A549 (cell line): ENCODE measurements at regions not wholly inside any gene's neighbourhood (a gene's known extent, or its start where the extent isn't known, plus 50 kb on each side); places are given as distances from the start of the nearest gene placed in this dataset.

Source experiments
- ATAC-seq, 2 experiments: fragments of 200-7000 bp in 1 of 2; fragments of >200 bp in 1 of 2; cut with Nextera tagmentation in 1 of 2; cut with Tn5 transposase in 1 of 2; 3 replicates each; pipeline versions ENCODE4 v1.8.0 to v1.9.1; 2018 to 2020; ENCODE audit warnings: mild to moderate bottlenecking in 1 of 2, moderate library complexity in 1 of 2
- CTCF ChIA-PET: fragments of 300-600 bp; sonication (Branson Sonifier 250); formaldehyde crosslinking; extraction: SDS; loops from one replicate; lab custom pipeline; 2021; ENCODE audit warnings: antibody characterized with exemption, inconsistent platforms; lab: Yijun Ruan, JAX
- POLR2A ChIA-PET: fragments of 350-600 bp; formaldehyde crosslinking; extraction: SDS; loops from one replicate; lab custom pipeline; 2021; ENCODE audit warnings: antibody characterized with exemption, inconsistent platforms; lab: Yijun Ruan, JAX
- DNase-seq, 2 experiments: peaks; one replicate each; pipeline versions ENCODE4 v3.0.0 to v3.0.0-alpha.2; 2011 to 2016; ENCODE audit warnings: low read depth in 1 of 2, low spot score in 1 of 2
- FAIRE-seq: peaks from 2 replicates; lab custom pipeline; 2011; peaks lifted over from hg19 to GRCh38; lab: Jason Lieb, UNC
- H3K27ac ChIP-seq, 2 experiments: fragments of >200 bp; sonication (Bioruptor Twin); formaldehyde crosslinking; 3 replicates each; pipeline ENCODE4 v1.5.1; 2016 to 2017
- H3K4me1 ChIP-seq: fragments of >200 bp; sonication (Bioruptor Twin); formaldehyde crosslinking; 3 replicates; pipeline ENCODE4 v1.6.1; 2016
- H3K4me2 ChIP-seq: fragments of >200 bp; sonication (Bioruptor Twin); formaldehyde crosslinking; 3 replicates; pipeline ENCODE4 v1.6.1; 2016
- H3K4me3 ChIP-seq: fragments of >200 bp; sonication (Bioruptor Twin); formaldehyde crosslinking; 3 replicates; pipeline ENCODE4 v1.5.1; 2016
- H3K9me3 ChIP-seq: fragments of >200 bp; sonication (Bioruptor Twin); formaldehyde crosslinking; 3 replicates; pipeline ENCODE4 v1.6.1; 2016
- BHLHE40 ChIP-seq: IDR thresholded peaks from 2 replicates; pipeline ENCODE4 v1.6.1; 2012; ENCODE audit warnings: low read depth, low read length, inconsistent platforms
- CBX8 ChIP-seq: fragments of 200-600 bp; sonication (generic); IDR thresholded peaks from 2 replicates; pipeline ENCODE4 v1.6.1; 2016
- CHD2 ChIP-seq: fragments of 150-350 bp; IDR thresholded peaks from 2 replicates; pipeline ENCODE4 v1.6.1; 2014; ENCODE audit warnings: low read length; ENCODE audit not compliant: partially characterized antibody
- FOSB ChIP-seq: fragments of 250-450 bp; sonication (Bioruptor Pico); IDR thresholded peaks from 2 replicates; pipeline ENCODE4 v1.5.0; 2020; ENCODE audit warnings: mild to moderate bottlenecking, moderate library complexity
- GATA3 ChIP-seq: IDR thresholded peaks from 2 replicates; pipeline ENCODE4 v1.6.1; 2012; ENCODE audit warnings: borderline replicate concordance
- MAX ChIP-seq: IDR thresholded peaks from 2 replicates; pipeline ENCODE4 v1.6.1; 2012
- NPAS2 ChIP-seq: fragments of 250-450 bp; sonication (Bioruptor Pico); IDR thresholded peaks from 2 replicates; pipeline ENCODE4 v1.8.0; 2022; ENCODE audit warnings: mild to moderate bottlenecking, moderate library complexity, borderline replicate concordance
- PHF8 ChIP-seq: fragments of 200-600 bp; sonication (generic); IDR thresholded peaks from 2 replicates; pipeline ENCODE4 v1.6.1; 2016; ENCODE audit warnings: low read depth, mild to moderate bottlenecking, antibody characterized with exemption, moderate library complexity, borderline replicate concordance
- RARB ChIP-seq: fragments of 250-450 bp; sonication (Bioruptor Pico); IDR thresholded peaks from 2 replicates; pipeline ENCODE4 v1.8.0; 2021; ENCODE audit warnings: mild to moderate bottlenecking, moderate library complexity
- SMC3 ChIP-seq: fragments of >200 bp; sonication (Bioruptor Twin); formaldehyde crosslinking; IDR thresholded peaks from 3 replicates; pipeline ENCODE4 v1.6.1; 2018; ENCODE audit warnings: inconsistent platforms
- TFCP2L1 ChIP-seq: fragments of 250-450 bp; sonication (Bioruptor Pico); IDR thresholded peaks from 2 replicates; pipeline ENCODE4 v1.5.0; 2021; ENCODE audit warnings: mild to moderate bottlenecking
- TP53 ChIP-seq: fragments of 250-450 bp; sonication (Bioruptor Pico); IDR thresholded peaks from 2 replicates; pipeline ENCODE4 v1.5.0; 2021; ENCODE audit warnings: mild to moderate bottlenecking, moderate library complexity
- ZFP36 ChIP-seq: fragments of 450-650 bp; IDR thresholded peaks from 2 replicates; pipeline ENCODE4 v1.6.1; 2014; ENCODE audit warnings: borderline replicate concordance; ENCODE audit not compliant: partially characterized antibody
- ZNF302 ChIP-seq: fragments of 250-450 bp; sonication (Bioruptor Pico); IDR thresholded peaks from 2 replicates; pipeline ENCODE4 v1.9.0; 2021; ENCODE audit warnings: inconsistent platforms, mild to moderate bottlenecking, moderate library complexity
- ZSCAN20 ChIP-seq: fragments of 250-450 bp; sonication (Bioruptor Pico); IDR thresholded peaks from 2 replicates; pipeline ENCODE4 v1.8.0; 2022; ENCODE audit warnings: mild to moderate bottlenecking, moderate library complexity
- WGBS: methylation state at CpG from one replicate; pipeline ENCODE4 v1.1.6; 2017; ENCODE audit errors: missing lambda C conversion rate; 5-methylcytosine and 5-hydroxymethylcytosine counted together
- TF ChIP-seq, protein P1 (sequence below): fragments of 250-450 bp; sonication (Bioruptor Pico); IDR thresholded peaks from 2 replicates; pipeline ENCODE4 v1.5.0; 2020; ENCODE audit warnings: low read depth, mild to moderate bottlenecking, moderate library complexity

- Histone ChIP-seq H3K9me3 (no peaks in the 10 kb centered on the region), H3K4me1 (no peaks in the 10 kb centered on the region), H3K4me3 (no peak overlapping the region), H3K27ac (no peak overlapping the region), H3K4me2 (no peak overlapping the region)
- ChIA-PET POLR2A (no interaction called here), CTCF (no interaction called here)
- WGBS: 0% methylated on average over 2 of the region's 4 CpGs
- FAIRE-seq (no peak), ATAC-seq (no peak), DNase-seq (no peak)
- TF ChIP-seq, protein P1, sequence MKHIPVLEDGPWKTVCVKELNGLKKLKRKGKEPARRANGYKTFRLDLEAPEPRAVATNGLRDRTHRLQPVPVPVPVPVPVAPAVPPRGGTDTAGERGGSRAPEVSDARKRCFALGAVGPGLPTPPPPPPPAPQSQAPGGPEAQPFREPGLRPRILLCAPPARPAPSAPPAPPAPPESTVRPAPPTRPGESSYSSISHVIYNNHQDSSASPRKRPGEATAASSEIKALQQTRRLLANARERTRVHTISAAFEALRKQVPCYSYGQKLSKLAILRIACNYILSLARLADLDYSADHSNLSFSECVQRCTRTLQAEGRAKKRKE (CRISPR knock-in tag): no peak
- TF ChIP-seq BHLHE40 (no peak), RARB (CRISPR knock-in tag) (no peak)
Observed at GRCh38 chr9:8053501-8053900, 253.9 kb upstream of the DMAC1 start.

DNA sequence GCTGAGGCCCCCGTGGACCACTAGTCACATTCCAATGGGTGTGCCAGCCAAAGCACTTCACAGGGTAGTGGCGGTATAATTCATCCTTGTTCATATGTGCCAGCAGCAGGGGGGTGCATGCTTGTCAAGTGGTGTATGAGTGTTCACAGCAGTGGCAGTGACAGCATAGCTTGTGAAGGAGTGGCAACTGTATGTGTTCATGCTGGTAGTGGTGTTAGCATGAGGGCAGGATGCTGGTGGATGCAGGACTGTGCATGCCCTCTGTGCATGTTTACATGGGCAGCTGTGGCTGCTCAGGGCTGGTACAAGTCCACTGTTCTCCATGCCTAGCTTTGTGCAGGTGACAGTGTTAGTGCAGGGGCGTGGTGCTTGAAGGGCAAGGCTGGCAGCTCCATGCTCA is 253.4 kb upstream of the DMAC1 start:
- ATAC-seq: no peak
- no peak for FAIRE-seq
- Histone ChIP-seq H3K9me3 (no peaks in the 10 kb centered on the region), H3K27ac (no peak overlapping the region), H3K4me2 (no peak overlapping the region), H3K4me1 (no peaks in the 10 kb centered on the region), H3K4me3 (no peak overlapping the region)
- DNase-seq: no peak
- TF ChIP-seq, protein P1 (CRISPR knock-in tag): no peak
- TF ChIP-seq ZSCAN20 (no peak), ZNF302 (CRISPR knock-in tag) (no peak), CBX8 (no peak), GATA3 (no peak)
- 4% methylated on average over 3 of the region's 3 CpGs for WGBS
- CTCF ChIA-PET: no interaction called here
- POLR2A ChIA-PET: no interaction called here

DNA sequence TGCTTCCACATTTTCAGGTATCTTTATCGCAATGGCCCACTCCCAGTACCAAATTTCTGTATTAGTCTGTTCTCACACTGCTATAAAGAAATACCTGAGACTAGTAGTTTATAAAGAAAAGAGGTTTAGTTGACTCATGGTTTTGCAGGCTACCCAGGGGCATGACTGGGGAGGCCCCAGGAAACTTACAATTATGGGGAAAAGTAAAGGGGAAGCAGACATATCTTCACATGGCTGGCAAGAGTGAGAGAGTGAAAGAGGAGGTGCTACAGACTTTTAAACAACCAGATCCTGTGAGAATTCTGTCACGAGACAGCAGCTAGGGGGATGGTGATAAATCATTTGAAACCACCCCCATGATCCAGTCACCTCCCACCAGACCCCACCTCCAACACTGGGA is 238.2 kb upstream of the DMAC1 start:
- no peak for FAIRE-seq
- no peaks in the 10 kb centered on the region for H3K4me1 ChIP-seq
- ChIA-PET POLR2A (no interaction called here), CTCF (no interaction called here)
- WGBS: 2% methylated on average over 2 of the region's 2 CpGs
- H3K4me3 ChIP-seq: no peak overlapping the region
- H3K27ac ChIP-seq: no peak overlapping the region
- H3K4me2 ChIP-seq: no peak overlapping the region
- ATAC-seq: no peak
- H3K9me3 ChIP-seq: no peaks in the 10 kb centered on the region
- no peak for DNase-seq
- TF ChIP-seq TP53 (CRISPR knock-in tag): no peak
- TF ChIP-seq PHF8: no peak
- no peak for TF ChIP-seq FOSB (CRISPR knock-in tag)
- no peak for TF ChIP-seq SMC3
- TF ChIP-seq CHD2: no peak

DNA sequence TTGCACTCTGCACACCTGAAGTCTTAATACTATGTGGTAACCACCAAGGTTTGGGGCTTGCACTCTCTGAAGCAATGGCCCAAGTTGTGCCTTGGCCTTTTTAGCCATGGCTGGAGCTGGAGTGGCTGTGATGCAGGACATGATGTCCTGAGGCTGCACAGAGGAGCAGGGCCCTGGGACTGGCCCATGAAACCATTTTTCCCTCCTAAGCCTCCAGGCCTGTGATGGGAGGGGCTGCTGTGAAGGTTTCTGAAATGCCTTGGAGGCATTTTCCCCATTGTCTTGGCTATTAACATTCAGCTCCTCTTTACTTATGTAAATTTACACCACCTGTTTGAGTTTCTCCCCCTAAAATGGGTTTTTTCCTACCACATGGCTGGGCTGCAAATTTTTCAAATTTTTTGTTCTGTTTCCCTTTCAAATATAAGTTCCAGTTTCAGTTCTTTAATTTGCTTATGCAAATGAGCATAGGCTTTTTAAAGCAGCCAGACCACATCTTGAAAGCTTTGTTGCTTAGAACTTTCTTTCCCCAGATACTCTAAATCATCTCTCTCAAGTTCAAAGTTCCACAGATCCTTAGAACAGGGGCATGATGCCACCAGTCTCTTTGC is 237.4 kb upstream of the DMAC1 start:
- no peaks in the 10 kb centered on the region for H3K4me1 ChIP-seq
- ATAC-seq: no peak
- H3K4me3 ChIP-seq: no peak overlapping the region
- no peak for TF ChIP-seq BHLHE40
- TF ChIP-seq ZFP36: peak; percentile 19
- no peak for TF ChIP-seq MAX
- DNase-seq: no peak
- no peak for FAIRE-seq
- ChIA-PET CTCF (no interaction called here), POLR2A (no interaction called here)
- no peak overlapping the region for H3K4me2 ChIP-seq
- no peak overlapping the region for H3K27ac ChIP-seq
- no peaks in the 10 kb centered on the region for H3K9me3 ChIP-seq

DNA sequence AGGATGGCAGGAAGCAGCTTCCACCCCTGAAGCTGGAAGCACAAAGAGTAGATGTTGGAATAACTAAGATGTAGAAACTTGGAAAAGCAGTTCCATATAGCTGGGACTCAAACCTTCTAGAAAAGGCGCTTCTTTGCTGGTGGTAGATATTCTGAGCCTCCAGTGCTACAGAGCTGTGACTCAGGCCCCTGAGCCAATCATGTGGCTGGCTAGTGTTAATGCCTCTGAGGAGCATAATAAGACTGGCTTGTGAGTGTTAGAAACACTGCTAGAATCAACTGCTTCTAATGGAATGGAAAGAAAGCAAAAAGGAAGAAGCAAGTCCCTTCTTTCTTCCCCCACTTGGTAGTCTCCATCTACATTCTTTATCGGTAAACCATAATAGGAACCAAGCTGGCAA is 234.2 kb upstream of the DMAC1 start:
- Histone ChIP-seq H3K4me3 (no peak overlapping the region), H3K9me3 (no peaks in the 10 kb centered on the region), H3K27ac (no peak overlapping the region), H3K4me1 (no peaks in the 10 kb centered on the region), H3K4me2 (no peak overlapping the region)
- ATAC-seq (no peak), FAIRE-seq (no peak), DNase-seq (no peak)
- 8% methylated on average over 2 of the region's 2 CpGs for WGBS
- ChIA-PET POLR2A (no interaction called here), CTCF (no interaction called here)
- TF ChIP-seq TFCP2L1 (CRISPR knock-in tag) (no peak), NPAS2 (CRISPR knock-in tag) (no peak)
- TF ChIP-seq, protein P1 (CRISPR knock-in tag): no peak
